ENCODE measurements at regions not wholly inside any gene's neighbourhood (a gene's known extent, or its start where the extent isn't known, plus 50 kb on each side); places are given as distances from the start of the nearest gene placed in this dataset.
"Not testable (repeated sequence)": the region's sequence is repeated elsewhere in the genome, so short reads cannot be mapped to it uniquely, and the experiment has no call there.

- not testable (repeated sequence) for DNase-seq
These were observed 872.5 kb downstream of the TMEM121 start for GRCh38 chr14:106398931-106399331.

- not testable (repeated sequence) for DNase-seq
These were observed 874.9 kb downstream of the TMEM121 start for GRCh38 chr14:106401316-106401715.

GRCh38 chr14:106410229-106410628 lies 883.8 kb downstream of the TMEM121 start:
- peak; percentile 74 for DNase-seq

GRCh38 chr14:106414464-106414863 lies 888.1 kb downstream of the TMEM121 start:
- no peak for DNase-seq

- DNase-seq = peak; percentile 95
These were observed 891.1 kb downstream of the TMEM121 start for GRCh38 chr14:106417224-106418049.

GRCh38 chr14:106419376-106419965 lies 893.1 kb downstream of the TMEM121 start:
- no peak for DNase-seq

GRCh38 chr14:106421431-106422033 lies 895.1 kb downstream of the TMEM121 start:
- peak; percentile 88 for DNase-seq

GRCh38 chr14:106422066-106422465 lies 895.7 kb downstream of the TMEM121 start:
- DNase-seq = no peak

GRCh38 chr14:106425150-106425549 lies 898.8 kb downstream of the TMEM121 start:
- DNase-seq = not testable (repeated sequence)

- DNase-seq = peak; percentile 89
These were observed 910.0 kb downstream of the TMEM121 start for GRCh38 chr14:106436310-106436905.

- DNase-seq = peak; percentile 71
These were observed 916.5 kb downstream of the TMEM121 start for GRCh38 chr14:106442857-106443256.

- DNase-seq = no peak
These were observed 928.6 kb downstream of the TMEM121 start for GRCh38 chr14:106455026-106455425.

- peak; percentile 88 for DNase-seq
These were observed 933.8 kb downstream of the TMEM121 start for GRCh38 chr14:106459971-106460730.

- no peak for DNase-seq
These were observed 934.5 kb downstream of the TMEM121 start for GRCh38 chr14:106460916-106461315.

- DNase-seq = not testable (repeated sequence)
These were observed 940.1 kb downstream of the TMEM121 start for GRCh38 chr14:106466483-106466882.

GRCh38 chr14:106468869-106469268 lies 942.5 kb downstream of the TMEM121 start:
- not testable (repeated sequence) for DNase-seq

GRCh38 chr14:106470028-106470427 lies 943.6 kb downstream of the TMEM121 start:
- DNase-seq = not testable (repeated sequence)

GRCh38 chr14:106474261-106475028 lies 948.1 kb downstream of the TMEM121 start:
- DNase-seq = not testable (repeated sequence)

GRCh38 chr14:106475214-106475613 lies 948.8 kb downstream of the TMEM121 start:
- not testable (repeated sequence) for DNase-seq

- DNase-seq = not testable (repeated sequence)
These were observed 951.2 kb downstream of the TMEM121 start for GRCh38 chr14:106477600-106477999.

GRCh38 chr14:106480287-106480686 lies 953.9 kb downstream of the TMEM121 start:
- DNase-seq = not testable (repeated sequence)

GRCh38 chr14:106482213-106482612 lies 955.8 kb downstream of the TMEM121 start:
- DNase-seq = not testable (repeated sequence)

Measured in activated effector memory CD4-positive, alpha-beta T cell treated with anti-CD3 and anti-CD28 coated beads, Interleukin-2, amount 50 U/mL, for 16 hours (primary cell).